Ureter (tissue), 1 donor: ENCODE measurements at regions not wholly inside any gene's neighbourhood (a gene's known extent, or its start where the extent isn't known, plus 50 kb on each side); places are given as distances from the start of the nearest gene placed in this dataset.

Source experiments
- DNase-seq: peaks from one replicate; pipeline ENCODE4 v3.0.0-alpha.2; 2020; ENCODE audit warnings: low spot score
- donor health status: DM: yes; HTN: yes; CAD: no.

GRCh38 chr4:179417357-179417756 lies 1975.1 kb upstream of the AGA start:
- DNase-seq = no peak

GRCh38 chr4:179437962-179438361 lies 1995.7 kb upstream of the AGA start:
- DNase-seq = no peak

DNA sequence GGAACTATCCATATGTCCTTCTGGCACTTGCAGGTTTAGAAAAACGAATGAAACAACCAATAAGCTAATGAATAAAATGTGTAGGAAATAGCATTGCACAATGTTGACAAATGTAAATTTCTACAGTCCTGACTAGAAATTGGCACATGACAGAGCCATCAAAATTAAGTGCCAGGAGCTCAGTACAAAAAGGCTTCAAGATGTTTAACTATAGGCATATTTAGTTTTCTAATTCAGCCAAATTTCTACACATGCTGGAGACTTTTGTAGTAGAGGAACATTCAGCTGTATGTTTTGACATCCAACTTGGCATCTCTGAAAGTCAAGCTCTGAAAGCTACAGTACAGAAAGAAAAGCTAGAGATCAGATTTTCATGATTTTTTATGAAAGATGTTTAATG lies 1999.4 kb upstream of the AGA start:
- no peak for DNase-seq

DNA sequence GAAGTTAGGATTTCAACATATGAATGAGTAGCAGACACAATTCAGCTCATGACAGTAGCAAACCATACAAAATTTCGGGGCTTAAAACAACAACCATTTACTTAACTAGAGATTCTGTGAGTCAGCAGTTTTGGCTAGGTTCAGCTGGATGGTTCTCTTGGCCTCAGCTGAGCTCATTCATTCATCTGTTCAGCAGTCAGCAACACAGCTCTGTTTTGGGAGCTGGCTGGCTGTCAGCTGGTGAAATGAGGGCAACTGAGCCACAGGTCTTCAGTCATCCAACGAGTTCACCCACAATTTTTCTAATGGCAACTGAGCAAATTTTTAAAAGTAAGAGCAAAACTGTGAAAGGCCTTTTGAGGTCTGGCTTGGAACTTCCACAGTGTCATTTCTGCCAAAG lies 2005.1 kb upstream of the AGA start:
- DNase-seq = no peak

- DNase-seq = no peak
These were observed 2023.0 kb upstream of the AGA start for GRCh38 chr4:179465131-179465797.

- DNase-seq = no peak
These were observed 2025.6 kb upstream of the AGA start for GRCh38 chr4:179467878-179468277.

GRCh38 chr4:179472164-179472563 lies 2029.9 kb upstream of the AGA start:
- no peak for DNase-seq

- no peak for DNase-seq
These were observed 2036.4 kb upstream of the AGA start for GRCh38 chr4:179478608-179479007.

GRCh38 chr4:179485781-179486180 lies 2043.5 kb upstream of the AGA start:
- no peak for DNase-seq

DNA sequence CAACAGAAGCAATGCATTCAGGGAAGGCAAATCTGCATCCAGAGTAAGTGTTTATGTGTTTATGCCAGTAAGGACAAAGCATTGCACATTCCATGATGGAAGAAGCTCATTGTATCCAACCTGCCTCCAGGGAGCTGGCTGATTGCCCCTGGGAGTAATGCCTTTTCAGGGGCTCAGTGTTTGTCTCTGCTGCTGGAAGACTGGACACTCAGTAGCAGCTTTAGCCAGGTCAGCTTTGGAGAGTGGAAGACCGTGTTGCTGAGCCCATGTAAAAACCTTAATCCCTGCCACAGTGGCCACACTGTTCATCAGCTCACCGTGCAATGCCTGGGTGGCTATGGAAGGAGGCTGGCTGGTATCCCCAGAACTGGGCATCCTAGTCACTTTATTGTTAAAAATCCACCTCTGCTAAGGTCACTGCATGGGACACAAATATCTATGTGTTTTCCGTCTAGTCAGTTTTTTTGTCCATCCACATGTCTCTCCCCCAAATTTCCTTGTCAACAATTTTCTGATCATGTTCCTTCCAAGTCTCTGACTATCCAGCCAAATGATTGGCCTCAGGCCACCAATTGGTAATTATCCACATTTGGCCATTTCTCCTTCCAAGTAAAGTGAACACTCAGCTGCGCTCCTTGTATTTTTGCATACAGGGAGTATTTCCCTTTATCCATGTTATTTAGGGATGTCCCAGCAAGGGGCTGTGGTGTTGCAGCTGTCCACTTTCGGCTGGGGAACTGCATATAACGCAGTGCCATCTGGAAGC lies 2044.5 kb upstream of the AGA start:
- DNase-seq = no peak

DNA sequence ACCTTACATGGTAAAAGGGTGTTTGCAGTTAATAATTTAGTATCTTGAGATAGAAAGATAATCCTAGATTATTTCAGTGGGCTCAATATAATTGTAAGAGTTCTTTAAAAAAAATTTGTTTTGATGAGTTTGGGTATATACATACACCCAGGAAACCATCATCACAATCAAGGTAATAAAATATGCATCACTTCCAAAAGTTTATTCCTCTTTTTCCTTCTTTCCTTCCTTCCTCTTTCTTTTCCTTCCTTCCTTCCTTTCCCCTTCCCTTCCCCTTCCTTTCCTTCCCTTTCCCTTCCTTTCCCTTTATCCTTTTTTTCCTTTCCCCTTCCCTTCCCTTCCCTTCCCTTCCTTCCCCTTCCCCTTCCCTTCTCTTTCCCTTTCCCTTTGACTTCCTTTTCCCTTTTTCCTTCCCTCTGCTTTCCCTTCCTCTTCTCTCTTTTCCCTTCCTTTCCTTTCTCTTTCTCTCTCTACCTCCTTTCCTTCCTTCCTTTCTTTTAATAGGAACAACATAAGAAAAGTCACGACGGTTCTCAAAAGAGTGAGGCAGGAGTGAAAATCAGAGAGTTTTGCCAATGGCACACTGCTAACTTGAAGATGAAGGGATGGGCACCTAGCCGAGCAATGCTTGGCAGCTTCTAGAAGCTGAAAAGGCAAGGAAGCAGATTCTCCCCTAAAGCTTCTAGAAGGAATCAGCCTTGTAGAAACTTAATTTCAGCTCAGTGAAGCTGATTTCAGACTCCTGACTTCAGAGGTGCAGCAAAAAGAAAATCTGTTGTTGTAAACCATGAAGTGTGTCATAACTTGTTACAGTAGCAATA lies 2050.2 kb upstream of the AGA start:
- no peak for DNase-seq

DNA sequence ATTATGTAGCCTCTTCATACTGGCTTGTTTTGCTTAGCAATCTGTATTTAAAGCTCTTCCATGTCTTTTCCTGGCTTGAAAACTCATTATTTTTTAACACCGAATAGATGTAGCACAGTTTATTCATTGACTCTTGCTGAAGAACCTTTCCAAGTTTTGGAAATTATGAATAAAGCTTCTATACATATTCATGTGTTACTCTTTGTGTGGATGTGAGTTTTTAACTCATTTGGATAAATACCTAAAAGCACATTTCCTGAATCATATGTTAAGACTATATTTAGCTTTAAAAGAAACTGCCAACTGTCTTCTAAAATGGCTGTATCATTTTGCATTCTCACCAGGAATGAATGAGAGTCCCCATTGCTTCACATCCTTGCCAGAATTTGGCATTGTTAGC lies 2061.7 kb upstream of the AGA start:
- no peak for DNase-seq

- no peak for DNase-seq
These were observed 2067.3 kb upstream of the AGA start for GRCh38 chr4:179509489-179509888.

GRCh38 chr4:179521952-179522351 lies 2079.7 kb upstream of the AGA start:
- DNase-seq = no peak

DNA sequence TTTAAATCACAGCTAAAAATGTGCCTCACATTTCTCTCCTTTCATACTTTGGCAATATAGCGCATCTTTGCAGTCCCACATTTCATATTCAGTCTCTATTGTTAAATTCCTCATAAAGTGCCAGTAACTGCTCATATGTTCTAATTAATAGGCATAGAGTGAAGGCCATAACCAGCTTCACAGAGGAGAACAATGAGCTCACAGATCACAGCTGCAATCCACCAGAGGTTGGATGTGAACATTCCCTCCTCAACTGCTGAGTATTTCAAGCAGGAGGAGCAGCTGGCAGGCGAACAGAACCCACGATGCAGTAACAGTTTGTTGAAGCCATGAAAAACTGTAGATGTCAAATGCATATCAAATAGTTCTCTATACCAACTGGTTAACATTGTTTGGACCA lies 2088.7 kb upstream of the AGA start:
- DNase-seq = no peak

- DNase-seq = no peak
These were observed 2094.5 kb upstream of the AGA start for GRCh38 chr4:179536694-179537093.

DNA sequence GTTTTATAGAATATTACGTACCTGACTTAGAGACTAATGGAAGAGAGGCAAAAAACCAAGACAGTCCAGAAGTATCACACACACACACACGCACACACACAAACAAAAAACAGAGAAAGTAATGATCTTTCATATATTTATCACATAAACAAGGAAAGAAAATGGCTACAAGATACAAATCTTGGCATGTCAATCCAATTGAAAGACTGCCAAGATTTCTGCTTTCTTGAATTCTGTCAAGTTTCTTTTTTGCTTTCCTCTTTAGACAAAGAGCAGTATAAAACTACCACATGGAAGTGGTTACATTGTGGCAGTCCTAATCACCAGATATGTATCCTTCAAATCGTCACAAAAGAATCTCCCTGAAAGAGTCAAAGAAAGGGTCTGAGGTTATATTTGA lies 2097.4 kb upstream of the AGA start:
- no peak for DNase-seq

GRCh38 chr4:179543771-179544170 lies 2101.5 kb upstream of the AGA start:
- DNase-seq = no peak

DNA sequence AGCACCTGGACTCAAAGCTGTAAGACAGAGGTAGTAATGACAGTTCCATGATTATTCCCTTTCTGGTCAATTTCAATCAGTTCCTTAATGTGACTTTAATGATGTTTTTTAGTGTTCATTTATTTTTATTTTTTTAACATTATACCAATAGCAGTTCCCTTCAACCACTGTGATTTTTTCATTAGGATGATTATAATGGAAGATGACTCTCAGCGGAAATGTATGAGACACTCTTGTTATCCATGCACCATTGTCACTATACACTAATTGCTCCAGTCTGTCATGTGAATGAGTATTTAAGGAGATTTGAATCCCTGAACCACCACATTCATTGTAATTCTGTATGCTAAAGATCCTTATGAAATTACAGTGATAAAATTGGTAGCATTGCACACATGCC lies 2102.3 kb upstream of the AGA start:
- no peak for DNase-seq

- no peak for DNase-seq
These were observed 2109.9 kb upstream of the AGA start for GRCh38 chr4:179552131-179552530.

- DNase-seq = no peak
These were observed 2121.5 kb upstream of the AGA start for GRCh38 chr4:179563741-179564140.

DNA sequence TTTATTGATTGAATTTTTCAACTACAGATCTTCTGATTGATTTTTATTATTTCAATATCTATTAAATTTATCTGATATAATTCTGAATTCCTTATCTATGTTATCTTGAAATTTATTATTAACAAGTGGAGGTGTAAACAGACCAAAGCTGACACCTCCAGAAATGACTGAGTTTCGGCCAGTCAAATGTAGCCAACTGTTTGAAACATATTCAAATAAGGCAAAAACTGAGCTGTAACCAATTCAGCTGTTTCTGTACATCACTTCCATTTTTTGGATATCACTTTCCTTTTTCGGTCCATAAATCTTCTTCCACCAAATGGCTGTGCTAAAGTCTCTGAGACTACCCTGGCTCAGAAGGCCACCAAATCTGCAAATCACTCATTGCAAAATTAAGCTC lies 2127.3 kb upstream of the AGA start:
- no peak for DNase-seq
